ENCODE measurements at regions not wholly inside any gene's neighbourhood (a gene's known extent, or its start where the extent isn't known, plus 50 kb on each side); places are given as distances from the start of the nearest gene placed in this dataset.

DNA sequence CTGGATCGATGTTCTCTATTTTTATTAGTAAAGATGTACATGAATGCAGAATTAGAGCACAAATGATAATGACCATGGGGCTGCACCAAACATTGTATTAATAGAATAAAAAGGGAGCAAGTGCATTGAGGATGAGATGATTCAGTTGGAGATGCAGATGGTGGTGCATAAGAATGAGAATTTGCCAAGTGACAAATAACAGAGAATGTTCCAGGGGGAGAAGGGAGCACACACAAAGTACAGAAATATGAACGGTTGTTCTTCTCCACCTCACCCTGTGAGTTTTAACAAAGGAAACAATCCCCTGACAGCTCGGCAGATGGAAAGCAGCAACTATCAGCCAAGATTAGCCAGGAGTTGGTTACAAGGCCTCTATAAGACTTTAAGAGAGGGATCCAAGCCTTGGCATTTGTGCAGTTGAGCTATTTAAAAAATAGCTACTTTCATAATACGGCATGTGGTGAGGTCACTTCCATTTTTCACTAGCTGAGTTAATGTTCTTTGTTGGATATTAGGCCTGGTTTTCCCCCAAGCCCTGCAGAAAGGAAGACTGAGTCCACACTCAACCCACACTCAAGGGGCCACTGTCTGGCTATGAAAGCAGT is 462.5 kb downstream of the TNS3 start:
- DNase-seq (ENCODE audit: low spot score), result no peak
- Mint-ChIP-seq H3K36me3 (ENCODE audit: low read depth) (no peaks in the 10 kb centered on the region), H3K4me3 (ENCODE audit: low read depth) (no peak overlapping the region), H3K9me3 (no peaks in the 10 kb centered on the region), H3K27ac (no peak overlapping the region), H3K27me3 (ENCODE audit: low read depth) (no peaks in the 10 kb centered on the region), H3K4me1 (ENCODE audit: low read depth) (no peaks in the 10 kb centered on the region)
- intact Hi-C loops (cut with micrococcal nuclease), result no loop called here

DNA sequence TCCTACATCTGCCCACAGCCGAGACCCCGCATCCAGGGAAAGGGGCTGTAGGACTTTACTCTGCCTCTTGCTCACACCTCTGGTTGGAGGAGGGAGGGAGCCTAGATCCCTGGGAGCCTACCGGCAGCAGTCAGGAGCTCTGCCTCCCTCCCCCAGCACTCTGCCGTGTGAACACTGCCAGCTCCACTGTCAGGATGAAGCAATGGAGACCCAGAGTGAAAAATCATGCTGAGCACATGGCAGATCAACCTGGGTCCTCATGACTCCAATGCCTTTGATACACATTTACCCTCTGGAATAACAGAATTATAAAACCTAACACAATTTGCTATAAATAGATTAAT is 477.7 kb downstream of the TNS3 start:
- Mint-ChIP-seq H3K36me3 (ENCODE audit: low read depth) (no peaks in the 10 kb centered on the region), H3K27ac (no peak overlapping the region), H3K27me3 (ENCODE audit: low read depth) (no peaks in the 10 kb centered on the region), H3K9me3 (no peaks in the 10 kb centered on the region), H3K4me1 (ENCODE audit: low read depth) (no peaks in the 10 kb centered on the region), H3K4me3 (ENCODE audit: low read depth) (no peak overlapping the region)
- intact Hi-C loops (cut with micrococcal nuclease), result no loop called here
- no peak for DNase-seq (ENCODE audit: low spot score)

DNA sequence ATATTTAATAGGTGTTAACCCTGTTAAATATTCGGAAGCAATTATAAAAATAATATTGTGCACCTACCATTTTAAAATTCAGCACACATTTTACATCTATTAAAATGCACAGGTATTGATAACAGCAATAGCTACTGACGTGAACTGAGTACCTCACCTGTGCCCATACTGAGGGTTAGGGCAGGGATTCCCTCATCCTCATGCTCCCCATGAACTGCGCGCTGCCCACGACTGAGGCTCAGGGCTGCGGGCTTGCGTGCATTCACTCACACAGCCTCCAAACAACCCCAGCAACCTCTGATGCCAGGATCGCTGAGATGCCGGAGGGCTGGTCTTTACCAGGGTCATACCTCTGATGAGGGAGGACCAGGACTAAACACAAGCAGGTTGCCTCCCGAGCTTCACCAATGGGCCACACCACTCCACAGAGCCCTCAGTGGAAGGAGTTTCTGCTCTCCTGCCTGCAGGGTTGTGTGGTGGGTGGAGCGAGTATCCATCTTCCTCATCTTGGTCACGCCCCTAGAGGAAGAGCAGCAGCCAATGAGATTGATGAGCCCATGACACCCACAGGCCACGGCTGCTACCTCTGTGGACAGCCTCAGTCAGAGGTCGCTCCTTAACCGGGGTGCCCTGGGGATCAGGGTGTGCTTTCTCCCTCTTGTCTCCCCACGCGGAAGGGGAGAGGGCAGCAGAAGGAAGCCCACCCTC is 478.3 kb downstream of the TNS3 start:
- intact Hi-C loops (cut with micrococcal nuclease), result no loop called here

DNA sequence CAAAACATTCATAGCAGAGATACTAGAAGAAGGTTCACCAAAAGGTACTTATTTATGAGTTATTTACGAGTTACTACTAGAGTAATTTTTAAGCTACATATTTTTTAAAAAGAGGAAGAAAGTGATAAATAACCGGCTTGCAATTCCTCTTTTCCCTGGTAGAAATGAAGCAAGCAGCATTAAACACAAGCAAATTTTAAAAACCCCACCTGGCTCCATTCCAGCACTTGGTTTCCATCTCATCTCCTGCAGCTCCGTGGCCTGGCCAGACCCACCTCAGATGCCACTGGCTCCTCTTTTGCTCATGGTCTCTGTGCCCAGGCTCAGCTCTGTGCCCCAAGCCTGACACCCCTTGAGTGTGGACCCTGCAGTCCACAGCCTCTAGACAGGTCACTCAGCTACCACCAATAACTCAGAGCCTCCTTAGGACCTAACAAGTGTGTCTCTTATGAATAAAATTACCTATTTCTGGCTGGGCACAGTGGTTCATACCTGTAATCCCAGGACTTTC is 479.5 kb downstream of the TNS3 start:
- H3K27me3 Mint-ChIP-seq (ENCODE audit: low read depth), result no peaks in the 10 kb centered on the region
- no peaks in the 10 kb centered on the region for H3K9me3 Mint-ChIP-seq
- DNase-seq (ENCODE audit: low spot score), result no peak
- H3K27ac Mint-ChIP-seq, result no peak overlapping the region
- intact Hi-C loops (cut with micrococcal nuclease), result no loop called here
- no peak overlapping the region for H3K4me3 Mint-ChIP-seq (ENCODE audit: low read depth)
- no peaks in the 10 kb centered on the region for H3K4me1 Mint-ChIP-seq (ENCODE audit: low read depth)
- H3K36me3 Mint-ChIP-seq (ENCODE audit: low read depth), result no peaks in the 10 kb centered on the region

More for the DNA sequence above, 478.3 kb downstream of the TNS3 start:
- H3K27ac Mint-ChIP-seq, result no peak overlapping the region
- no peaks in the 10 kb centered on the region for H3K4me1 Mint-ChIP-seq (ENCODE audit: low read depth)
- no peak overlapping the region for H3K4me3 Mint-ChIP-seq (ENCODE audit: low read depth)
- DNase-seq (ENCODE audit: low spot score), result no peak
- no peaks in the 10 kb centered on the region for H3K36me3 Mint-ChIP-seq (ENCODE audit: low read depth)
- H3K27me3 Mint-ChIP-seq (ENCODE audit: low read depth), result no peaks in the 10 kb centered on the region
- no peaks in the 10 kb centered on the region for H3K9me3 Mint-ChIP-seq

DNA sequence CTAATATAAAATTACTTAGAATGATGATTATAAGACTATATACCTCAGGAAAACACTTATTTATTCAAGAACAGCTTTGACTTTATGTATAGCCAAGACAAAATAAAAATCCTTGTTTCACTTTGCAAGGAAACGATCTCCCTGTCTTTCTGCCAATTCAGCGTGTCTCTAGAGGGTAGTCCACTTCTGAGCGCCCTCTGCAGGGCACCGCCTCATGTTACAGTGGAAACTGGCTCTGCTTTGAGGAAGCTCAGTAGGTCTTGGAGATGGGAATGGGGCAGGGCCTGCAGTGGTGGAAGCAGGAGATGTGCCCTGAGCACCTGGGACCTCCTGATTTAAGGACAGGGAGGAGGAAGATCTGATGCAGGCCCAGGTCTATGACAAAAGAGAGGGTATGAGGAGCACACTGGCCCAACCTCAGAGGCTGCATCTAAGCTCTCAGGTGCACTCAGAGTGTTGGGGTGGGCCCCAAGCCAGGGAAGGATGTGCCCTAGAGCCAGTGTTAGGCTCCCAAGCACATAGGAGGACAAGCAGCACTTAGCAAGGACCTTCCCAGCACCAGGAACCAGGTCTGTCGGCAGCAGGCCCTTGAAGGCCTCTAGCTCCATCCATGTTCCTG is 481.0 kb downstream of the TNS3 start:
- Mint-ChIP-seq H3K4me1 (ENCODE audit: low read depth) (no peaks in the 10 kb centered on the region), H3K36me3 (ENCODE audit: low read depth) (no peaks in the 10 kb centered on the region), H3K27ac (no peak overlapping the region), H3K27me3 (ENCODE audit: low read depth) (no peaks in the 10 kb centered on the region), H3K4me3 (ENCODE audit: low read depth) (no peak overlapping the region), H3K9me3 (no peaks in the 10 kb centered on the region)
- no peak for DNase-seq (ENCODE audit: low spot score)
- intact Hi-C loops (cut with micrococcal nuclease), result no loop called here

DNA sequence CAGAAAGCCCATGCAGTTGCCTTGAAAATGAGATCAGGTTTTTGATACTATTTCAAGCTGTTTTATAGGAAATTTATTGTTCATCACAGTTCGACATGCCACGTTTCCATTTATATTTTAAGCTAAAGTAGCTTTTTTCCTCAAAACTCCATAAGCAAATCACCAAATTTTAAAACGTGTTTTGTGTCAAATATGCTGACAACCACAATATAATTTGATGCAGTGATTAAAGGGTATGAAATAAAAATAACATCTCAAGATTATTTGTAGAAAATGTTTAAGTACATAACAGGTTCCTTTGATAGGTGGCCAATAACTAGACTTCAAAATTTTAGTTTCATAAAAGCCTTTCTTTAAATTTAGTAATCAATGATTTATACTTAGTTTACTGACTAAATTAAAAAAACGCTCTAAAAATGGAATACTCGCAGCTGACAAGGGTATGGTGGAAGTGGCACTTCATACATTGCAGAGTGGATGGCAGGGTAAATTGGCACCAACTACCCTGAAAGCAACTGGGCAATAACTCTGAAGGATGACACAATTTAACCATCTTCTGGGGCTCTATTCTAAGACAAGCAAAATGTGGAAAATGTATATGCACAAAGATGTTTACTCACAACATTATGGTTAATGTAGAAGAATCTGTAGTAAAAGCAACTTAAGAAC is 481.6 kb downstream of the TNS3 start:
- no peaks in the 10 kb centered on the region for H3K9me3 Mint-ChIP-seq
- DNase-seq (ENCODE audit: low spot score), result no peak
- no peaks in the 10 kb centered on the region for H3K36me3 Mint-ChIP-seq (ENCODE audit: low read depth)
- H3K4me3 Mint-ChIP-seq (ENCODE audit: low read depth), result no peak overlapping the region
- H3K4me1 Mint-ChIP-seq (ENCODE audit: low read depth), result no peaks in the 10 kb centered on the region
- H3K27me3 Mint-ChIP-seq (ENCODE audit: low read depth), result no peaks in the 10 kb centered on the region
- intact Hi-C loops (cut with micrococcal nuclease), result no loop called here
- H3K27ac Mint-ChIP-seq, result no peak overlapping the region

DNA sequence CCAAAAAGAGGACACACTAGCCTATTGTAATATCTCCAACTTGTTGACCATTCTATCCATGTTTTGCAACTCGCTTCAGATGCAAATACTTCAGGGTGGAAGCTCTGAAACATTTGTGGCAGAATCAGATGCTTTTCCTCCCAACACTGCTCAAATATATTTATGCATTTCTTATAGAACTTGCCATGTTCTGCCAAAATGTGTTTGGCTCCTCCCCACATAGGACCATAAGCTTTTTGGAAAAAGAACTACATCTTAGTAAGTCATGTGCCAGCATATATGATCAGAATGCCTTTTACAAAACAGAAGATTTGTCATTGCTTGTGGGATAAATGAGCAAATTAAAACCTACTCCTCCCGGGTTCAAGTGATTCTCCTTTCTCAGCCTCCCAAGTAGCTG is 484.5 kb downstream of the TNS3 start:
- no peak for DNase-seq (ENCODE audit: low spot score)
- no peaks in the 10 kb centered on the region for H3K4me1 Mint-ChIP-seq (ENCODE audit: low read depth)
- intact Hi-C loops (cut with micrococcal nuclease), result no loop called here

DNA sequence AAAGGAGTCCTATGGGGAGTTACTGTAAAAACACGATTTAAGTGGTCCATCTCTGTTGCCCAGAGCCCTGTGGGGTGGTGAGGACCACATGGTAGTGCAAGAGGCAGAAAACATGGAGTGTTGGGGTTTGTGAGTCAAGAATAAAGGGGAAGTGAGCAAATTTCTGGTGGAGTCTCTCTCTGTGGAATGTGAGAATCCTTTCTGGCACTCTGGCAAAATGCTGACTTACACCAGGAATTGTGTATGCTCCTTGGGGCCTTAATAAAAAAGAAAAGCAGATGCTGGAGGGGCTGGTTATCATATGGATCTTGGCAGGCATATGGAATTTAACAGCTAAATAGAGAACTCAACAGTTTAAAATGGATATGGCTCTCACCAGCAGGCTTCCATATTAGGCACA is 486.0 kb downstream of the TNS3 start:
- H3K36me3 Mint-ChIP-seq (ENCODE audit: low read depth), result no peaks in the 10 kb centered on the region
- intact Hi-C loops (cut with micrococcal nuclease), result no loop called here
- no peak for DNase-seq (ENCODE audit: low spot score)
- no peaks in the 10 kb centered on the region for H3K9me3 Mint-ChIP-seq
- no peaks in the 10 kb centered on the region for H3K4me1 Mint-ChIP-seq (ENCODE audit: low read depth)
- H3K27me3 Mint-ChIP-seq (ENCODE audit: low read depth), result no peaks in the 10 kb centered on the region
- H3K4me3 Mint-ChIP-seq (ENCODE audit: low read depth), result no peak overlapping the region
- no peak overlapping the region for H3K27ac Mint-ChIP-seq

More for the DNA sequence above, 484.5 kb downstream of the TNS3 start:
- H3K9me3 Mint-ChIP-seq, result no peaks in the 10 kb centered on the region
- H3K27me3 Mint-ChIP-seq (ENCODE audit: low read depth), result no peaks in the 10 kb centered on the region
- H3K4me3 Mint-ChIP-seq (ENCODE audit: low read depth), result no peak overlapping the region
- no peak overlapping the region for H3K27ac Mint-ChIP-seq
- H3K36me3 Mint-ChIP-seq (ENCODE audit: low read depth), result no peaks in the 10 kb centered on the region

DNA sequence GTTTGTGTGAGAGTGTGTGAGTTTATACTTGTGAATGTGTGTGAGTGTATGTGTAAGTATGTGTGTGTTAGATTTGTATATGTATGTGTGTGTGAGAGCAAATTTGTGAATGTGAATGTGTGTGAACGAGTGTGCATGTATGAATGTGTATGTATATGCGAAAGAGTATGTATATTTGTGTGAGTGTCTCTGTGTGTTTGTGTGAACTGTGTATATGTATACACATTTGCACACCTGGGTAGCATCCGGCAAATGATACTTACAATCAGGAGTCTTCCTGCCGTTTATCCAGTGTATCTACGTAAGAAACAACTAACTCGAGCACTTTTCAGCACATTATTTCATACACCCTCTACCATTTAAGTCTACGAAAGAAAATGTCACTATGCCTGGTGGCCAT is 487.4 kb downstream of the TNS3 start:
- intact Hi-C loops (cut with micrococcal nuclease), result no loop called here
- no peaks in the 10 kb centered on the region for H3K9me3 Mint-ChIP-seq
- no peak overlapping the region for H3K4me3 Mint-ChIP-seq (ENCODE audit: low read depth)
- no peaks in the 10 kb centered on the region for H3K36me3 Mint-ChIP-seq (ENCODE audit: low read depth)
- H3K27me3 Mint-ChIP-seq (ENCODE audit: low read depth), result no peaks in the 10 kb centered on the region
- no peaks in the 10 kb centered on the region for H3K4me1 Mint-ChIP-seq (ENCODE audit: low read depth)
- DNase-seq (ENCODE audit: low spot score), result no peak
- no peak overlapping the region for H3K27ac Mint-ChIP-seq

DNA sequence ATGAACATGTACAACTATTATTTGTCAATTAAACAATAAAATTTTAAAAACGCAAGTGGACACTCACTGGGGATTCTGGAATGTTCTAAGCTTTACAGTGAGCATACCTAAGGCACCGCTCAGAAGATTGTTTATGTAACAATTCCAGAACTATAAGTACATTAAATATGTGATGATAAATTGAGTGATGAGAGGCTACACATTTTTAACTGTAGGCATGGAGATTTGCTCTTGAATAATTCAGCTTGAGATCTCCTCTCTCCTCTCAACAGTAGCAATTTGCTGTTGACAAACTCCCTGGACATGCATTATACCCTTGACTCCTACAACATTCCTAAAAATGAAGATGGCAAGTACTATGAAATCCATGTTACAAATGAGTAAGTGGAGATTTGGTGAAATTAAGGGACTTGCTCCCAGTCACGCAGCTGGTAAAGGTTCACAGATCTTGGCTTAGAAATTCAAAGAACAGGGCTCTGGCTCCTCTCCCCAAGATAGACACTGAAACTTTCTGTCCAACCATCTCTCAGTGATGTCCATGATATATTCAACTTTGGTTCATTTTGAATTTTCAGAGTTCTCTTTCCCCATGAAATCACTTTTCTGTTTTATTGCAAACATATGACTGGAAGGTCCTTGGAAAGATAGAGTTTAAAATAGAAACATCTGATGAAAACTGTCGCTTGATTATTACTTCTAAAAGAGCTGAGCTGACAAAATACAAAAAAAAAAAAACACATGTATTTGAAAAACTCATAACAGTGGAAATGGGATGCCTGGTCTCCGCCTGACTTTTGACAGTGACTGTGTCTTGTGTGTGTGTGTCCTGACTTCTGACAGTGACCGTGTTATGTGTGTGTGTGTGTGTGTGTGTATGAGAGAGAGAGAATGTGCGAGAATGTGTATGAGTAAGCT is 488.3 kb downstream of the TNS3 start:
- Mint-ChIP-seq H3K27ac (no peak overlapping the region), H3K4me3 (ENCODE audit: low read depth) (no peak overlapping the region), H3K9me3 (no peaks in the 10 kb centered on the region), H3K27me3 (ENCODE audit: low read depth) (no peaks in the 10 kb centered on the region), H3K36me3 (ENCODE audit: low read depth) (no peaks in the 10 kb centered on the region), H3K4me1 (ENCODE audit: low read depth) (no peaks in the 10 kb centered on the region)
- no peak for DNase-seq (ENCODE audit: low spot score)
- intact Hi-C loops (cut with micrococcal nuclease), result no loop called here

DNA sequence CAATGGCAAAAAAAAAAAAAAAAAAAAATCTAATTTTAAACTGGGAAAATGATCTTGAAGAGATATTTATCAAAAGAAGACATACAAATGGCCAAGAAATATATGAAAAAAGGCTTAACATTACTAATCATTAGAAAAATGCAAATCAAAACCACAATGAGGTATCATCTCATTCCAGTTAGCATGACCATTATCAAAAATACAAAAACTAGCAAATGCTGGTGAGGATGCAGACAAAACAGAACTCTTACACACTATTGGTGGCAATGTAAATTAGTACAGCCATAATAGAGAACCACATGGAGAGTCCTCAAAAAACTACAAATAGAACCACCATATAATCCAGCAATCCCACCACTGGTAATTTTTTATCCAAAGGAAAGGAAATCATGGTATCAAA is 489.6 kb downstream of the TNS3 start:
- Mint-ChIP-seq H3K27me3 (ENCODE audit: low read depth) (no peaks in the 10 kb centered on the region), H3K4me3 (ENCODE audit: low read depth) (no peak overlapping the region), H3K4me1 (ENCODE audit: low read depth) (no peaks in the 10 kb centered on the region), H3K27ac (no peak overlapping the region), H3K9me3 (no peaks in the 10 kb centered on the region), H3K36me3 (ENCODE audit: low read depth) (no peaks in the 10 kb centered on the region)
- intact Hi-C loops (cut with micrococcal nuclease), result no loop called here
- no peak for DNase-seq (ENCODE audit: low spot score)

DNA sequence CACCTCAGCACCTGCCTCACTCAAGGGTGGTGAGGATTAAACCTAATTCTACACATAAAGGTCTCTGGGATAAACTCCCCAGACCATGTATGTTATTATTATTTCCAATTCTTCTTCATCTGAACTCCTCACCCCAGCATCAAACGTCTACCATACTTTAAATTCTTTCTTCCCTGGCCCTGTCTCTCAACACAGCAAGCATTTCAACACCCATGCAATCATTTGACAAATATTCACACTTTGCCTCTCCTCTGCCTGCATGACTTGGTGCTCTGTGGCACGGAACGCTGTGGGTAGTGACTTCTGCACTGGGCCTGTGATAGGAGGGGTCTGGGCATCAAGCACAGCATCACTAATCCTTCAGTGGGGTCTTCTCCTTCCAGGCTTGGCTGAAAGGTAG is 490.8 kb downstream of the TNS3 start:
- DNase-seq (ENCODE audit: low spot score), result no peak
- no peaks in the 10 kb centered on the region for H3K9me3 Mint-ChIP-seq
- intact Hi-C loops (cut with micrococcal nuclease), result no loop called here
- H3K4me1 Mint-ChIP-seq (ENCODE audit: low read depth), result no peaks in the 10 kb centered on the region
- H3K27me3 Mint-ChIP-seq (ENCODE audit: low read depth), result no peaks in the 10 kb centered on the region
- H3K4me3 Mint-ChIP-seq (ENCODE audit: low read depth), result no peak overlapping the region
- no peaks in the 10 kb centered on the region for H3K36me3 Mint-ChIP-seq (ENCODE audit: low read depth)
- no peak overlapping the region for H3K27ac Mint-ChIP-seq
